Ishikawa (cell line): ENCODE measurements at regions not wholly inside any gene's neighbourhood (a gene's known extent, or its start where the extent isn't known, plus 50 kb on each side); places are given as distances from the start of the nearest gene placed in this dataset.

Experiments used
- CEBPB ChIP-seq: IDR thresholded peaks from 2 replicates; pipeline ENCODE4 v1.6.1; 2012
- CREB1 ChIP-seq: IDR thresholded peaks from 2 replicates; pipeline ENCODE4 v1.6.1; 2012; ENCODE audit warnings: low read depth
- EGR1 ChIP-seq: IDR thresholded peaks from 2 replicates; pipeline ENCODE4 v1.6.1; 2012
- EP300 ChIP-seq: IDR thresholded peaks from 2 replicates; pipeline ENCODE4 v1.6.1; 2012; ENCODE audit warnings: borderline replicate concordance
- FOXM1 ChIP-seq: IDR thresholded peaks from 2 replicates; pipeline ENCODE4 v1.6.1; 2012; ENCODE audit warnings: low read depth, borderline replicate concordance
- NFIC ChIP-seq: IDR thresholded peaks from 2 replicates; pipeline ENCODE4 v1.6.1; 2012
- RAD21 ChIP-seq: IDR thresholded peaks from 2 replicates; pipeline ENCODE4 v1.6.1; 2012; ENCODE audit warnings: low read depth
- TAF1 ChIP-seq: IDR thresholded peaks from 2 replicates; pipeline ENCODE4 v1.6.1; 2012; ENCODE audit warnings: low read depth, mild to moderate bottlenecking
- TCF12 ChIP-seq: IDR thresholded peaks from 2 replicates; pipeline ENCODE4 v1.6.1; 2012; ENCODE audit warnings: low read depth
- TEAD4 ChIP-seq: IDR thresholded peaks from 2 replicates; pipeline ENCODE4 v1.6.1; 2012
- YY1 ChIP-seq: IDR thresholded peaks from 2 replicates; pipeline ENCODE4 v1.6.1; 2012; ENCODE audit warnings: low read depth
- ZBTB7A ChIP-seq: IDR thresholded peaks from 2 replicates; pipeline ENCODE4 v1.6.1; 2012; ENCODE audit warnings: low read depth
- TF ChIP-seq, protein P1 (sequence below): IDR thresholded peaks from 2 replicates; pipeline ENCODE4 v1.6.1; 2012
- TF ChIP-seq, protein P2 (sequence below): IDR thresholded peaks from 2 replicates; pipeline ENCODE4 v1.6.1; 2012
- TF ChIP-seq, protein P3 (sequence below): IDR thresholded peaks from 2 replicates; pipeline ENCODE4 v1.6.1; 2012; ENCODE audit warnings: low read depth, mild to moderate bottlenecking

DNA sequence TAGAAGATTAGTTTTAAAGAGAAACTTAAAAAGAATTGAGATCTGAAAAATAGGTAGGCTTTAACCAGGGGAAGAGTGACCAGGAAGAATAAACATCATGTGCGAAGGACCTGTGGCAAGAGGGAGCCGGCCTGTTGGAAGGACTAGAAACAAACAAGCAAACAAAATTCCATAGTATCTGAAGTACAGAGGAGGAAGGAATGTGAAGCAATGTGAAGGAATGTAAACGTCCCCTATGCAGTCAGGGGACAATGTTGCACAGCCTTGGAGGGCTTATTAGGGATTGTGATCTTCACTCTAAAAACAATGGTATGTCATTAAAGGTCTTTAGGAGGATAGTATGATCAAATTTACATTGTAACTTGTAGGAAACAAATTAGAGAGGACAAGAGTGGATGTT is 84.4 kb upstream of the PLCL2 start:
- TF ChIP-seq, protein P1, sequence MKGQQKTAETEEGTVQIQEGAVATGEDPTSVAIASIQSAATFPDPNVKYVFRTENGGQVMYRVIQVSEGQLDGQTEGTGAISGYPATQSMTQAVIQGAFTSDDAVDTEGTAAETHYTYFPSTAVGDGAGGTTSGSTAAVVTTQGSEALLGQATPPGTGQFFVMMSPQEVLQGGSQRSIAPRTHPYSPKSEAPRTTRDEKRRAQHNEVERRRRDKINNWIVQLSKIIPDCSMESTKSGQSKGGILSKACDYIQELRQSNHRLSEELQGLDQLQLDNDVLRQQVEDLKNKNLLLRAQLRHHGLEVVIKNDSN: no peak
- TF ChIP-seq, protein P2, sequence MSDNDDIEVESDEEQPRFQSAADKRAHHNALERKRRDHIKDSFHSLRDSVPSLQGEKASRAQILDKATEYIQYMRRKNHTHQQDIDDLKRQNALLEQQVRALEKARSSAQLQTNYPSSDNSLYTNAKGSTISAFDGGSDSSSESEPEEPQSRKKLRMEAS: no peak
- TF ChIP-seq TAF1 (no peak), EP300 (no peak), RAD21 (no peak), EGR1 (no peak), NFIC (no peak), ZBTB7A (no peak)

DNA sequence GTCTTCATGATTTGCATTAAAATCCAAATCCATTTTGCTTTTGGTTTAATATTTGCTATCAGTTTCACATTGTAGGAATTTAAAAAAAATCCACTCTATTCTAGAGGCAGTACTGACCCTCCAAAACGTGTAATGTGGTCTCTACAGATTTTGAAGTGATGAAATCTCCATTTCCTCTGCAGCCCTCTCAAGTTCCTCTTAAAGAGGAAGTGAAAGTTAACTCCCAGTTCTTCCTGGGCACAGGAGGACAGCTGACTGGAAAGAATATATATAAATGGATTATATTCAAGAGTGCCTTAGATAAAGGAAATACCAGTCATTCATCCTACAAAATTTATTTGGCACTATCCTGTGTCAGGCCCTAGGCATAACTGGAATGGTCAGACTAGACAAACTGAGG is 83.5 kb upstream of the PLCL2 start:
- TF ChIP-seq TCF12: no peak
- TF ChIP-seq, protein P3, sequence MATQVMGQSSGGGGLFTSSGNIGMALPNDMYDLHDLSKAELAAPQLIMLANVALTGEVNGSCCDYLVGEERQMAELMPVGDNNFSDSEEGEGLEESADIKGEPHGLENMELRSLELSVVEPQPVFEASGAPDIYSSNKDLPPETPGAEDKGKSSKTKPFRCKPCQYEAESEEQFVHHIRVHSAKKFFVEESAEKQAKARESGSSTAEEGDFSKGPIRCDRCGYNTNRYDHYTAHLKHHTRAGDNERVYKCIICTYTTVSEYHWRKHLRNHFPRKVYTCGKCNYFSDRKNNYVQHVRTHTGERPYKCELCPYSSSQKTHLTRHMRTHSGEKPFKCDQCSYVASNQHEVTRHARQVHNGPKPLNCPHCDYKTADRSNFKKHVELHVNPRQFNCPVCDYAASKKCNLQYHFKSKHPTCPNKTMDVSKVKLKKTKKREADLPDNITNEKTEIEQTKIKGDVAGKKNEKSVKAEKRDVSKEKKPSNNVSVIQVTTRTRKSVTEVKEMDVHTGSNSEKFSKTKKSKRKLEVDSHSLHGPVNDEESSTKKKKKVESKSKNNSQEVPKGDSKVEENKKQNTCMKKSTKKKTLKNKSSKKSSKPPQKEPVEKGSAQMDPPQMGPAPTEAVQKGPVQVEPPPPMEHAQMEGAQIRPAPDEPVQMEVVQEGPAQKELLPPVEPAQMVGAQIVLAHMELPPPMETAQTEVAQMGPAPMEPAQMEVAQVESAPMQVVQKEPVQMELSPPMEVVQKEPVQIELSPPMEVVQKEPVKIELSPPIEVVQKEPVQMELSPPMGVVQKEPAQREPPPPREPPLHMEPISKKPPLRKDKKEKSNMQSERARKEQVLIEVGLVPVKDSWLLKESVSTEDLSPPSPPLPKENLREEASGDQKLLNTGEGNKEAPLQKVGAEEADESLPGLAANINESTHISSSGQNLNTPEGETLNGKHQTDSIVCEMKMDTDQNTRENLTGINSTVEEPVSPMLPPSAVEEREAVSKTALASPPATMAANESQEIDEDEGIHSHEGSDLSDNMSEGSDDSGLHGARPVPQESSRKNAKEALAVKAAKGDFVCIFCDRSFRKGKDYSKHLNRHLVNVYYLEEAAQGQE: no peak
- TF ChIP-seq, protein P1: no peak
- TF ChIP-seq EP300: no peak
- TF ChIP-seq TEAD4: no peak
- TF ChIP-seq, protein P2: no peak
- no peak for TF ChIP-seq TAF1
- TF ChIP-seq NFIC: no peak
- TF ChIP-seq FOXM1: no peak
- no peak for TF ChIP-seq RAD21
- no peak for TF ChIP-seq CREB1
- TF ChIP-seq ZBTB7A: no peak

DNA sequence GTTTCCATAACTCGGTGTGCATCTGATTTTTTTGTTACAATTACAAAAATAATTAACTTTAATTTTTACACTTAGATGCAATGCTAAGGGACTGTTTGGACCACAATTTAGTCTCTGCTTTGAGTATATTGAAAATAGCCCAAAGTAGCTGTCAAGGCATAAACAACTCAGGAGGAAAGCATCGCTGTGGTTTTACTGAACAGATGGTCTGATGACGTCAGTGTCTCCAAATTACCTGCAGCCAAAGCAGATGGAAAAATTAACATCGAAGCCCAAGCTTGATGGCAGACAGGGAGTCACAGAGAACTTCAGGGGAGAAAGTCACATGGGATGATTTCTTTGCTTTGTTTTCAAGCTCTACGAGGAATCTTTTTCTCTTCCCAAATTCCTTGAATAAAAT is 83.1 kb upstream of the PLCL2 start:
- no peak for TF ChIP-seq FOXM1
- TF ChIP-seq EGR1: no peak
- no peak for TF ChIP-seq ZBTB7A
- TF ChIP-seq CREB1: no peak
- TF ChIP-seq RAD21: no peak
- TF ChIP-seq, protein P3: no peak
- no peak for TF ChIP-seq CEBPB
- TF ChIP-seq, protein P2: no peak
- no peak for TF ChIP-seq EP300
- TF ChIP-seq TAF1: no peak
- TF ChIP-seq, protein P1: no peak
- TF ChIP-seq TEAD4: no peak
- TF ChIP-seq NFIC: no peak
- no peak for TF ChIP-seq YY1
- TF ChIP-seq TCF12: no peak

DNA sequence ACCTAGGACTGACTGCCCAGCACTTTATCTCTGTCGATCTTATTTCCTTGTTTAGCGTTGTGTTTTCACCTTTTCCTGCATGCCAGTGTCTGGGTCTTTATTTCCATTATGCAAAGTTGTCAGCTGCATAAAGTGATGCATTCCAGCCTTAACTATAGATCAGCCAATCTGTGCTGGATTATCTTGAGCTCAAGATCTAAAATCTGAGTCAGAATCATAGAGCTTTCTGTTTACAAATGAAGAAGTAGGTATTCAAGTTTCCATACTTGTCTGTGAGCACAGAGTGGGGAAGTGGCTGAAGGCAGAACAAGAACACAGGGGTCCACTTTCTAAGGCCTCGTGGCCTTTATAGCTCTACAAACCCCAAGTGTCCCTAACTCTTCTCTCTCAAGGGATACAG is 82.4 kb upstream of the PLCL2 start:
- TF ChIP-seq CREB1 (no peak), TCF12 (no peak), FOXM1 (no peak), CEBPB (no peak), NFIC (no peak), EP300 (no peak), YY1 (no peak), RAD21 (no peak), EGR1 (no peak), ZBTB7A (no peak), TAF1 (no peak), TEAD4 (no peak)
- TF ChIP-seq, protein P3: no peak
- TF ChIP-seq, protein P2: no peak
- TF ChIP-seq, protein P1: no peak
